PC-9 (cell line): ENCODE measurements at regions not wholly inside any gene's neighbourhood (a gene's known extent, or its start where the extent isn't known, plus 50 kb on each side); places are given as distances from the start of the nearest gene placed in this dataset.

Source experiments
- BruUV-seq: library from RNA; stranded (reverse); fragments of 400-500 nt; replicated peaks from 2 replicates; lab custom pipeline; 2021; lab: Mats Ljungman, UMichigan
- CTCF ChIA-PET: fragments of 300-600 bp; sonication (Branson Sonifier 250); formaldehyde crosslinking; loops from one replicate; lab custom pipeline; 2022; ENCODE audit warnings: antibody characterized with exemption; lab: Charles Lee
- POLR2A ChIA-PET: fragments of 300-600 bp; sonication (Branson Sonifier 250); formaldehyde crosslinking; loops from one replicate; lab custom pipeline; 2022; ENCODE audit warnings: antibody characterized with exemption; ENCODE audit not compliant: unreplicated experiment; lab: Charles Lee
- DNase-seq, 2 experiments: peaks; one replicate each; pipeline versions ENCODE4 v3.0.0 to v3.0.0-alpha.2; 2015 to 2022; ENCODE audit warnings: mixed read lengths in 1 of 2
- H2AFZ ChIP-seq: fragments of 200-600 bp; sonication (generic); 2 replicates; pipeline ENCODE4 v1.8.1; 2017; ENCODE audit warnings: antibody characterized with exemption
- H3F3A ChIP-seq: fragments of 200-600 bp; sonication (generic); 2 replicates; pipeline ENCODE4 v1.8.1; 2017; ENCODE audit warnings: antibody characterized with exemption, mild to moderate bottlenecking, low read depth; ENCODE audit not compliant: insufficient read depth
- H3K27ac ChIP-seq: fragments of 200-600 bp; sonication (generic); 2 replicates; pipeline ENCODE4 v1.6.1; 2016; ENCODE audit warnings: mixed run types
- H3K27me3 ChIP-seq: fragments of 200-600 bp; sonication (generic); 2 replicates; pipeline ENCODE4 v1.6.1; 2016; ENCODE audit warnings: low read depth, mixed run types; ENCODE audit not compliant: insufficient read depth
- H3K36me3 ChIP-seq: fragments of 200-600 bp; sonication (generic); 2 replicates; pipeline ENCODE4 v1.6.1; 2016; ENCODE audit warnings: low read depth, mixed run types
- H3K4me1 ChIP-seq: fragments of 200-600 bp; sonication (generic); replicated peaks from 2 replicates; pipeline ENCODE4 v1.6.1; 2016; ENCODE audit warnings: mixed run types; ENCODE audit not compliant: insufficient read depth
- H3K4me2 ChIP-seq: fragments of 200-600 bp; sonication (generic); 2 replicates; pipeline ENCODE4 v1.6.1; 2017; ENCODE audit warnings: mixed run types
- H3K4me3 ChIP-seq: fragments of 200-600 bp; sonication (generic); 2 replicates; pipeline ENCODE4 v1.6.1; 2016; ENCODE audit warnings: mixed run types
- H3K79me2 ChIP-seq: fragments of 200-600 bp; sonication (generic); 2 replicates; pipeline ENCODE4 v1.6.1; 2017; ENCODE audit warnings: low read depth, mixed run types
- H3K9me2 ChIP-seq: fragments of 200-600 bp; sonication (generic); 2 replicates; pipeline ENCODE4 v1.8.1; 2017; ENCODE audit warnings: mild to moderate bottlenecking; ENCODE audit not compliant: insufficient read depth
- H3K9me3 ChIP-seq: fragments of 200-600 bp; sonication (generic); 2 replicates; pipeline ENCODE4 v1.8.1; 2016; ENCODE audit warnings: low read depth; ENCODE audit not compliant: insufficient read depth
- H4K20me1 ChIP-seq: fragments of 200-600 bp; sonication (generic); 2 replicates; pipeline ENCODE4 v1.8.1; 2017; ENCODE audit not compliant: insufficient read depth
- EZH2 ChIP-seq: fragments of 200-600 bp; sonication (generic); IDR thresholded peaks from 2 replicates; pipeline ENCODE4 v1.8.0; 2017; ENCODE audit warnings: antibody characterized with exemption, low read depth
- intact Hi-C: fragments of 100-400 bp; cut with micrococcal nuclease; formaldehyde crosslinking; loops from one replicate; pipeline ENCODE4 v1.10.0; 2022; ENCODE audit not compliant: unreplicated experiment
- TF ChIP-seq, protein P1 (sequence below): fragments of 200-600 bp; sonication (generic); conservative IDR thresholded peaks from 2 replicates; pipeline ENCODE4 v1.6.1; 2017; ENCODE audit warnings: mixed run types, antibody characterized with exemption, mild to moderate bottlenecking, moderate library complexity

- Histone ChIP-seq H3K27me3 (no peaks in the 10 kb centered on the region), H3F3A (no peaks in the 10 kb centered on the region), H3K9me3 (peaks cover 8% of the 10 kb centered on the region; the same call in 1 of the 2 replicates), H3K4me3 (no peak overlapping the region), H3K4me1 (peaks cover 8% of the 10 kb centered on the region), H3K4me2 (no peak overlapping the region), H2AFZ (no peak overlapping the region), H3K27ac (no peak overlapping the region), H4K20me1 (no peaks in the 10 kb centered on the region), H3K9me2 (no peaks in the 10 kb centered on the region), H3K36me3 (no peaks in the 10 kb centered on the region), H3K79me2 (no peaks in the 10 kb centered on the region)
- intact Hi-C loops, result no loop called here
- ChIA-PET CTCF (no interaction called here), POLR2A (no interaction called here)
- no TSS peak for BruUV-seq
- TF ChIP-seq EZH2, result no peak
- no peak for DNase-seq
Measured at GRCh38 chr5:125551246-125551645, 804.8 kb upstream of the ZNF608 start.

DNA sequence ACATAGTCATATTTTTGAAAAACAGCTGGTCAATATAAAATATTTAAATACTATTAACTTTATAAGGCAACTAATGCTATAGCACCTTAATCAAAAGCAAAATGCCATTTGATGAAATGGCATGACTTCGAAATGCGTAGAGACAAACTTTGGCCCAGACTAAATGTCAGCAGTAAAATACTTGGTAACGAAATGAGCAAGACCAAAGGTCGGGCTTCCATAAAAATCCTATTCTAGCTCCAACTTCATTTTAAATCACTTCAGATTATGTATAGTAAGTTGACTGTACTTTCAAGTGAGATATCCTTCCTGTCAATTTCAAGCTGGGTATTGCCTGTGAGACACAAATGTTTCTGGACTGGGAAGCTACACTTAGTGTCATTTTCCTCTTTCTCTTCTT lies 805.4 kb upstream of the ZNF608 start:
- Histone ChIP-seq H3F3A (no peaks in the 10 kb centered on the region), H3K4me1 (peaks cover 8% of the 10 kb centered on the region), H3K9me2 (no peaks in the 10 kb centered on the region), H4K20me1 (no peaks in the 10 kb centered on the region), H3K36me3 (no peaks in the 10 kb centered on the region), H3K9me3 (peaks cover 6% of the 10 kb centered on the region; the same call in 1 of the 2 replicates), H3K27ac (no peak overlapping the region), H3K4me3 (no peak overlapping the region), H3K4me2 (no peak overlapping the region), H3K79me2 (no peaks in the 10 kb centered on the region), H3K27me3 (no peaks in the 10 kb centered on the region), H2AFZ (no peak overlapping the region)
- no TSS peak for BruUV-seq
- no peak for DNase-seq
- TF ChIP-seq, protein P1, sequence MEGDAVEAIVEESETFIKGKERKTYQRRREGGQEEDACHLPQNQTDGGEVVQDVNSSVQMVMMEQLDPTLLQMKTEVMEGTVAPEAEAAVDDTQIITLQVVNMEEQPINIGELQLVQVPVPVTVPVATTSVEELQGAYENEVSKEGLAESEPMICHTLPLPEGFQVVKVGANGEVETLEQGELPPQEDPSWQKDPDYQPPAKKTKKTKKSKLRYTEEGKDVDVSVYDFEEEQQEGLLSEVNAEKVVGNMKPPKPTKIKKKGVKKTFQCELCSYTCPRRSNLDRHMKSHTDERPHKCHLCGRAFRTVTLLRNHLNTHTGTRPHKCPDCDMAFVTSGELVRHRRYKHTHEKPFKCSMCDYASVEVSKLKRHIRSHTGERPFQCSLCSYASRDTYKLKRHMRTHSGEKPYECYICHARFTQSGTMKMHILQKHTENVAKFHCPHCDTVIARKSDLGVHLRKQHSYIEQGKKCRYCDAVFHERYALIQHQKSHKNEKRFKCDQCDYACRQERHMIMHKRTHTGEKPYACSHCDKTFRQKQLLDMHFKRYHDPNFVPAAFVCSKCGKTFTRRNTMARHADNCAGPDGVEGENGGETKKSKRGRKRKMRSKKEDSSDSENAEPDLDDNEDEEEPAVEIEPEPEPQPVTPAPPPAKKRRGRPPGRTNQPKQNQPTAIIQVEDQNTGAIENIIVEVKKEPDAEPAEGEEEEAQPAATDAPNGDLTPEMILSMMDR, result no peak
- TF ChIP-seq EZH2, result no peak
- ChIA-PET CTCF (no interaction called here), POLR2A (interaction anchor here (0.7 kb wide), 1 partner anchor 427 kb away, joined by 3 read pairs; no protein-coding TSS in a partner anchor)
- intact Hi-C loops, result no loop called here

GRCh38 chr5:125552486-125552885 lies 806.0 kb upstream of the ZNF608 start:
- H3K9me2 ChIP-seq, result no peaks in the 10 kb centered on the region
- no peaks in the 10 kb centered on the region for H3K27me3 ChIP-seq
- ChIA-PET POLR2A (interaction anchor here (0.7 kb wide), 1 partner anchor 426 kb away, joined by 3 read pairs; no protein-coding TSS in a partner anchor), CTCF (no interaction called here)
- H4K20me1 ChIP-seq, result no peaks in the 10 kb centered on the region
- DNase-seq, result no peak
- H3K9me3 ChIP-seq, result peaks cover 4% of the 10 kb centered on the region; the same call in 1 of the 2 replicates
- H3K27ac ChIP-seq, result no peak overlapping the region
- H2AFZ ChIP-seq, result no peak overlapping the region
- no peak for TF ChIP-seq EZH2
- TF ChIP-seq, protein P1, result no peak
- BruUV-seq, result no TSS peak
- no peak overlapping the region for H3K4me3 ChIP-seq
- intact Hi-C loops, result no loop called here
- H3K4me2 ChIP-seq, result no peak overlapping the region
- peaks cover 8% of the 10 kb centered on the region for H3K4me1 ChIP-seq
- H3K36me3 ChIP-seq, result no peaks in the 10 kb centered on the region
- no peaks in the 10 kb centered on the region for H3F3A ChIP-seq
- no peaks in the 10 kb centered on the region for H3K79me2 ChIP-seq

- BruUV-seq, result no TSS peak
- H3K79me2 ChIP-seq, result no peaks in the 10 kb centered on the region
- H3K4me3 ChIP-seq, result no peak overlapping the region
- no peak for DNase-seq
- ChIA-PET POLR2A (no interaction called here), CTCF (no interaction called here)
- peaks cover 4% of the 10 kb centered on the region; the same call in 1 of the 2 replicates for H3K9me3 ChIP-seq
- H3K4me2 ChIP-seq, result no peak overlapping the region
- no peak overlapping the region for H2AFZ ChIP-seq
- H3K36me3 ChIP-seq, result no peaks in the 10 kb centered on the region
- peaks cover 11% of the 10 kb centered on the region for H3K4me1 ChIP-seq
- H3K27ac ChIP-seq, result no peak overlapping the region
- intact Hi-C loops, result no loop called here
- TF ChIP-seq, protein P1, result no peak
- no peak for TF ChIP-seq EZH2
- no peaks in the 10 kb centered on the region for H3K9me2 ChIP-seq
- H3K27me3 ChIP-seq, result no peaks in the 10 kb centered on the region
- H3F3A ChIP-seq, result 0 out of 2 replicates have a peak, but pooled peaks cover 6% of the 10 kb centered on the region
- no peaks in the 10 kb centered on the region for H4K20me1 ChIP-seq
Measured at GRCh38 chr5:125554355-125554754, 807.9 kb upstream of the ZNF608 start.
